ENCODE measurements at regions not wholly inside any gene's neighbourhood (a gene's known extent, or its start where the extent isn't known, plus 50 kb on each side); places are given as distances from the start of the nearest gene placed in this dataset.

DNA sequence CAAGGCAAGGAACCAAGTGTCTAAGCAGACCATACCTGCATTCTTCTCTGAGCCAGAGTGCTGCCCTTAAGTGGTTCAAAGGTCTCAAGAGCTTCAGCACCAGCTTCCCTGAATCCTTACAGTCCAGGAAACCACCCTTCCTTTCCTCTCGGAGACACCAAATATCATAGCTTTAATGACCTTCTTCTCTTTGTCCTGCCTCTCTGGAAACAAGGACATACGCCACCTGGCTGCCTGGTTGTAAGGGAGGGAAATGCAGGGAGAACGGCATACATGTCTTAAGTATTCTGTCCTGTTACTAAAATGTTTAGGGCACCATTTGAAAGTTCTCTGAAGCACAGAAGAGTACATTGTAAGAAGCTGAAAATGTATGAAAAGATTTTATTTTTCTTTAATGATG is 155.6 kb upstream of the ARRDC4 start:
- H3K9me3 ChIP-seq (ENCODE audit: control insufficient read depth, insufficient read depth, low read length): no peaks in the 10 kb centered on the region
- H3K4me1 ChIP-seq (ENCODE audit: control insufficient read depth, low read length): no peaks in the 10 kb centered on the region
- no peak overlapping the region for H3K4me2 ChIP-seq (ENCODE audit: low read length)
- no peaks in the 10 kb centered on the region for H3K9me2 ChIP-seq (replicated peaks; ENCODE audit: control insufficient read depth, low read length)
- H3F3A ChIP-seq (ENCODE audit: control insufficient read depth, insufficient read depth): no peaks in the 10 kb centered on the region
- no peak overlapping the region for H3K4me3 ChIP-seq (ENCODE audit: low read length)
- no peak for TF ChIP-seq EZH2phosphoT487 (IDR thresholded peaks at IDR 0.05; ENCODE audit: borderline replicate concordance, low read length)
- TF ChIP-seq, protein P1, sequence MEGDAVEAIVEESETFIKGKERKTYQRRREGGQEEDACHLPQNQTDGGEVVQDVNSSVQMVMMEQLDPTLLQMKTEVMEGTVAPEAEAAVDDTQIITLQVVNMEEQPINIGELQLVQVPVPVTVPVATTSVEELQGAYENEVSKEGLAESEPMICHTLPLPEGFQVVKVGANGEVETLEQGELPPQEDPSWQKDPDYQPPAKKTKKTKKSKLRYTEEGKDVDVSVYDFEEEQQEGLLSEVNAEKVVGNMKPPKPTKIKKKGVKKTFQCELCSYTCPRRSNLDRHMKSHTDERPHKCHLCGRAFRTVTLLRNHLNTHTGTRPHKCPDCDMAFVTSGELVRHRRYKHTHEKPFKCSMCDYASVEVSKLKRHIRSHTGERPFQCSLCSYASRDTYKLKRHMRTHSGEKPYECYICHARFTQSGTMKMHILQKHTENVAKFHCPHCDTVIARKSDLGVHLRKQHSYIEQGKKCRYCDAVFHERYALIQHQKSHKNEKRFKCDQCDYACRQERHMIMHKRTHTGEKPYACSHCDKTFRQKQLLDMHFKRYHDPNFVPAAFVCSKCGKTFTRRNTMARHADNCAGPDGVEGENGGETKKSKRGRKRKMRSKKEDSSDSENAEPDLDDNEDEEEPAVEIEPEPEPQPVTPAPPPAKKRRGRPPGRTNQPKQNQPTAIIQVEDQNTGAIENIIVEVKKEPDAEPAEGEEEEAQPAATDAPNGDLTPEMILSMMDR (IDR thresholded peaks at IDR 0.05; ENCODE audit: low read depth, low read length, poor library complexity, severe bottlenecking): no peak
- H3K36me3 ChIP-seq (ENCODE audit: control insufficient read depth, low read length): no peaks in the 10 kb centered on the region
- no peak overlapping the region for H3K27ac ChIP-seq (ENCODE audit: low read depth, low read length)
- H3K79me2 ChIP-seq (ENCODE audit: control insufficient read depth, low read length): no peaks in the 10 kb centered on the region
- H4K20me1 ChIP-seq (ENCODE audit: control insufficient read depth, insufficient read depth, low read depth, low read length): no peaks in the 10 kb centered on the region
- H3K27me3 ChIP-seq (ENCODE audit: control insufficient read depth, low read length): no peaks in the 10 kb centered on the region

- no peaks in the 10 kb centered on the region for H3K27me3 ChIP-seq (ENCODE audit: control insufficient read depth, low read length)
- no peaks in the 10 kb centered on the region for H4K20me1 ChIP-seq (ENCODE audit: control insufficient read depth, insufficient read depth, low read depth, low read length)
- H3K36me3 ChIP-seq (ENCODE audit: control insufficient read depth, low read length): no peaks in the 10 kb centered on the region
- H3K4me2 ChIP-seq (ENCODE audit: low read length): no peak overlapping the region
- H3K9me2 ChIP-seq (replicated peaks; ENCODE audit: control insufficient read depth, low read length): no peaks in the 10 kb centered on the region
- no peaks in the 10 kb centered on the region for H3K9me3 ChIP-seq (ENCODE audit: control insufficient read depth, insufficient read depth, low read length)
- no peaks in the 10 kb centered on the region for H3K79me2 ChIP-seq (ENCODE audit: control insufficient read depth, low read length)
- no peak overlapping the region for H3K4me3 ChIP-seq (ENCODE audit: low read length)
- no peak overlapping the region for H3K27ac ChIP-seq (ENCODE audit: low read depth, low read length)
- no peaks in the 10 kb centered on the region for H3K4me1 ChIP-seq (ENCODE audit: control insufficient read depth, low read length)
- no peaks in the 10 kb centered on the region for H3F3A ChIP-seq (ENCODE audit: control insufficient read depth, insufficient read depth)
- TF ChIP-seq, protein P1 (IDR thresholded peaks at IDR 0.05; ENCODE audit: low read depth, low read length, poor library complexity, severe bottlenecking): no peak
These were observed 153.7 kb upstream of the ARRDC4 start for GRCh38 chr15:97806766-97807165.

DNA sequence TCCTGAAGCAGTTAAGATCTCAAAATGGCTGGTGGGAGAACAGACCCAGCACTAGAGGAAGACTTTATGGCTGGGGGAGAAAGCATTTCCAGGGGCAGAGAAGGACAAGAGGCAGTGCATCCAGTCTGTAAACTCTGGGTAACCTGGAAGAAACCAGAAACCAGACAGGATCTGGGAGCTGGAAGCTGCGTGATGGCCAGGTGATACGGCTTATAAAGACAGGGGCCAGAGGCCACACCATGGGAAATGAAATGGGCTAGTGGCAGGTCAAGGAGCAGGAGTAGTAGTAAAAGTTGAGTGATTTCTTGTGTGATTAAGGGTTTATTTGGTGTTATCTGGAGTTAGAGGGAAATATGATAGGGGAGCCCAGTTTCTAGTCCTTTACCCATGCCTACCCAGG is 144.7 kb upstream of the ARRDC4 start:
- Histone ChIP-seq H3K9me2 (replicated peaks; ENCODE audit: control insufficient read depth, low read length) (no peaks in the 10 kb centered on the region), H3K4me3 (ENCODE audit: low read length) (no peak overlapping the region), H3K9me3 (ENCODE audit: control insufficient read depth, insufficient read depth, low read length) (no peaks in the 10 kb centered on the region), H3K36me3 (ENCODE audit: control insufficient read depth, low read length) (no peaks in the 10 kb centered on the region), H3K4me1 (ENCODE audit: control insufficient read depth, low read length) (no peaks in the 10 kb centered on the region), H3K27me3 (ENCODE audit: control insufficient read depth, low read length) (no peaks in the 10 kb centered on the region), H4K20me1 (ENCODE audit: control insufficient read depth, insufficient read depth, low read depth, low read length) (no peaks in the 10 kb centered on the region), H3K27ac (ENCODE audit: low read depth, low read length) (no peak overlapping the region), H3K79me2 (ENCODE audit: control insufficient read depth, low read length) (no peaks in the 10 kb centered on the region), H3F3A (ENCODE audit: control insufficient read depth, insufficient read depth) (no peaks in the 10 kb centered on the region), H3K4me2 (ENCODE audit: low read length) (no peak overlapping the region)
- TF ChIP-seq, protein P1 (IDR thresholded peaks at IDR 0.05; ENCODE audit: low read depth, low read length, poor library complexity, severe bottlenecking): no peak
- TF ChIP-seq EZH2phosphoT487 (IDR thresholded peaks at IDR 0.05; ENCODE audit: borderline replicate concordance, low read length): no peak
